ENCODE measurements at regions not wholly inside any gene's neighbourhood (a gene's known extent, or its start where the extent isn't known, plus 50 kb on each side); places are given as distances from the start of the nearest gene placed in this dataset.
A peak's percentile ranks its signal among the peaks of the same experiment; 100 is the strongest.

GRCh38 chr7:33850768-33851167 is 54.6 kb upstream of the BMPER start:
- FAIRE-seq (no peak), DNase-seq (ENCODE audit: insufficient read length, low spot score) (no peak)

GRCh38 chr7:33852838-33853237 is 52.5 kb upstream of the BMPER start:
- no peak for FAIRE-seq
- no peak for TF ChIP-seq POLR2A (IDR thresholded peaks at IDR 0.05; ENCODE audit: low read depth, low read length)

More at GRCh38 chr7:33850768-33851167, 54.6 kb upstream of the BMPER start:
- TF ChIP-seq POLR2A (IDR thresholded peaks at IDR 0.05; ENCODE audit: low read depth, low read length): no peak

GRCh38 chr7:33853361-33854062 is 51.8 kb upstream of the BMPER start:
- no peak for FAIRE-seq
- no peak for DNase-seq (ENCODE audit: insufficient read length, low spot score)
- TF ChIP-seq POLR2A (IDR thresholded peaks at IDR 0.05; ENCODE audit: low read depth, low read length): no peak

More at GRCh38 chr7:33852838-33853237, 52.5 kb upstream of the BMPER start:
- no peak for DNase-seq (ENCODE audit: insufficient read length, low spot score)

- DNase-seq (ENCODE audit: insufficient read length, low spot score): peak; percentile 36
- TF ChIP-seq POLR2A (IDR thresholded peaks at IDR 0.05; ENCODE audit: low read depth, low read length): no peak
- peak; percentile 11 for FAIRE-seq
Measured at GRCh38 chr7:33854178-33854577, 51.2 kb upstream of the BMPER start.

GRCh38 chr7:33854801-33855350 is 50.5 kb upstream of the BMPER start:
- FAIRE-seq: no peak

More at GRCh38 chr7:33854801-33855350, 50.5 kb upstream of the BMPER start:
- peak; percentile 57 for DNase-seq (ENCODE audit: insufficient read length, low spot score)
- TF ChIP-seq POLR2A (IDR thresholded peaks at IDR 0.05; ENCODE audit: low read depth, low read length): no peak

All from H54 (cell line).